ENCODE measurements at regions not wholly inside any gene's neighbourhood (a gene's known extent, or its start where the extent isn't known, plus 50 kb on each side); places are given as distances from the start of the nearest gene placed in this dataset.

DNA sequence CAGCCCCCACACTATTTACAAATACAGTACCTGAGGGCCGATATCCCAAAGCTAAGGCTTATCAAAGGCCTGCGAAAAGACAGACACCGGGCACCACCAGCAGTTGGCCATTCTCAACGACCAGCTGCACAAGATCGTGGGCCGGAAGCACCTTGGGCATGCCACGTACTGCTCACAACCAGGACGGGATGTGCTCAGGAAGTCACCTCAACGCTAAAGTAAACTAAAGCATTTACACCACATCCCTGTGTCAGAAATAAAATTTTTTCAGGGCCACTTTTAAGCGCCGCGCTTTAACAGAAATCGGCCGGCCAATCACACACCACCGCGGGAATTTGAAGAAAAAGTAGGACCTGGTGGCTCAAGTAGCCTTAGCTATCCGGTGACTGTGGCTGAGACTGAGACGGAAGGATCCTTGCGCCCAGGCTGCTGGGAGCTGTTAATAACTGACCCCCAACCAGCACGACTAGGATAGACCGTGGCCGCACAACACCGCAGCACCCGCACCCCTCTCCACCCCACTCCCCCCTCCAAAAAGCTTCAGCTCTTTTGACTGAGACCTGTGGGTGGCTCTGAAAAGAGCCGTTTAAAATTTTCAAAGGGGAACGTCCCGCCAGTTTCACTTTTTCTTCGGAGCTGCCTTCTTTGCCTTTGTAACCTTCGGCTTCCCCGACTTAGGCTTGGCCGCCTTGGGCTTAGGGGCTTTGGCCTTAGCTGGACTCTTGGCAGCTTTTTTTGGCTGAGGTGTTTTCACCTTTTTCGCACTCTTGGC is 131.2 kb upstream of the BTN3A2 start:
- TF ChIP-seq, protein P1, sequence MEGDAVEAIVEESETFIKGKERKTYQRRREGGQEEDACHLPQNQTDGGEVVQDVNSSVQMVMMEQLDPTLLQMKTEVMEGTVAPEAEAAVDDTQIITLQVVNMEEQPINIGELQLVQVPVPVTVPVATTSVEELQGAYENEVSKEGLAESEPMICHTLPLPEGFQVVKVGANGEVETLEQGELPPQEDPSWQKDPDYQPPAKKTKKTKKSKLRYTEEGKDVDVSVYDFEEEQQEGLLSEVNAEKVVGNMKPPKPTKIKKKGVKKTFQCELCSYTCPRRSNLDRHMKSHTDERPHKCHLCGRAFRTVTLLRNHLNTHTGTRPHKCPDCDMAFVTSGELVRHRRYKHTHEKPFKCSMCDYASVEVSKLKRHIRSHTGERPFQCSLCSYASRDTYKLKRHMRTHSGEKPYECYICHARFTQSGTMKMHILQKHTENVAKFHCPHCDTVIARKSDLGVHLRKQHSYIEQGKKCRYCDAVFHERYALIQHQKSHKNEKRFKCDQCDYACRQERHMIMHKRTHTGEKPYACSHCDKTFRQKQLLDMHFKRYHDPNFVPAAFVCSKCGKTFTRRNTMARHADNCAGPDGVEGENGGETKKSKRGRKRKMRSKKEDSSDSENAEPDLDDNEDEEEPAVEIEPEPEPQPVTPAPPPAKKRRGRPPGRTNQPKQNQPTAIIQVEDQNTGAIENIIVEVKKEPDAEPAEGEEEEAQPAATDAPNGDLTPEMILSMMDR (IDR thresholded peaks at IDR 0.05; ENCODE audit: low read depth, low read length), result no peak
- TF ChIP-seq EZH2phosphoT487 (IDR thresholded peaks at IDR 0.05; ENCODE audit: low read depth), result no peak
